Epithelial cell of proximal tubule (primary cell): ENCODE measurements at regions not wholly inside any gene's neighbourhood (a gene's known extent, or its start where the extent isn't known, plus 50 kb on each side); places are given as distances from the start of the nearest gene placed in this dataset.

Experiments
- DNase-seq: peaks from one replicate; pipeline ENCODE4 v3.0.0-alpha.2; 2011; ENCODE audit warnings: low read depth
- H3K4me3 ChIP-seq: 2 replicates; pipeline ENCODE4 v1.5.1; 2011; ENCODE audit warnings: low read depth, mild to moderate bottlenecking, low read length
- TF ChIP-seq, protein P1 (sequence below): conservative IDR thresholded peaks from 2 replicates; pipeline ENCODE4 v1.5.1; 2012; ENCODE audit warnings: low read depth, mild to moderate bottlenecking, low read length

DNA sequence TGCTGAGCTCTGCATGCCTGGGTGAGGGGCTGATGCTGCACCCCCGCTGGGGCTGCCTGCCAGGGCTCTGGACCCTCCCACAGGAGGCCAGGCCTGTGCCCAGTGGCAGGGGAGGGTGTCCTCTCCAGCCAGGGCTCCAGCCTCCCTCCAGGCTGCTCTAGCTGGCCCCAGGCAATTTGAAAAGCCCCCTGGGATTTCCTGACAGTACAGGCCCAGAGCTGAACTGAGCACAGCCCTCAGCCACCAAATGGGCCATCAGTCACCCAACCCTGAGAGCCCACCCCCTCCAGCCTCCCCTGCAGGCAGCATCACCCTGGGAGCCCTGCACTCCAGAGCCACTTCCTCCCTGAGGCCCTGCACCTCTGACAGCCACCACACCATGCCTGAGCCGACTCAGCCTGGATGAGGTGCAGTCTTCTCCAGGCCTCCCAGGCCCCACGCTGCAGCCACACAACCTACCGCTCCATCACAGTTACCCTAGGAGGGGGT is 101.8 kb upstream of the RET start:
- DNase-seq, result no peak
- no peak overlapping the region for H3K4me3 ChIP-seq
- TF ChIP-seq, protein P1, sequence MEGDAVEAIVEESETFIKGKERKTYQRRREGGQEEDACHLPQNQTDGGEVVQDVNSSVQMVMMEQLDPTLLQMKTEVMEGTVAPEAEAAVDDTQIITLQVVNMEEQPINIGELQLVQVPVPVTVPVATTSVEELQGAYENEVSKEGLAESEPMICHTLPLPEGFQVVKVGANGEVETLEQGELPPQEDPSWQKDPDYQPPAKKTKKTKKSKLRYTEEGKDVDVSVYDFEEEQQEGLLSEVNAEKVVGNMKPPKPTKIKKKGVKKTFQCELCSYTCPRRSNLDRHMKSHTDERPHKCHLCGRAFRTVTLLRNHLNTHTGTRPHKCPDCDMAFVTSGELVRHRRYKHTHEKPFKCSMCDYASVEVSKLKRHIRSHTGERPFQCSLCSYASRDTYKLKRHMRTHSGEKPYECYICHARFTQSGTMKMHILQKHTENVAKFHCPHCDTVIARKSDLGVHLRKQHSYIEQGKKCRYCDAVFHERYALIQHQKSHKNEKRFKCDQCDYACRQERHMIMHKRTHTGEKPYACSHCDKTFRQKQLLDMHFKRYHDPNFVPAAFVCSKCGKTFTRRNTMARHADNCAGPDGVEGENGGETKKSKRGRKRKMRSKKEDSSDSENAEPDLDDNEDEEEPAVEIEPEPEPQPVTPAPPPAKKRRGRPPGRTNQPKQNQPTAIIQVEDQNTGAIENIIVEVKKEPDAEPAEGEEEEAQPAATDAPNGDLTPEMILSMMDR, result no peak

DNA sequence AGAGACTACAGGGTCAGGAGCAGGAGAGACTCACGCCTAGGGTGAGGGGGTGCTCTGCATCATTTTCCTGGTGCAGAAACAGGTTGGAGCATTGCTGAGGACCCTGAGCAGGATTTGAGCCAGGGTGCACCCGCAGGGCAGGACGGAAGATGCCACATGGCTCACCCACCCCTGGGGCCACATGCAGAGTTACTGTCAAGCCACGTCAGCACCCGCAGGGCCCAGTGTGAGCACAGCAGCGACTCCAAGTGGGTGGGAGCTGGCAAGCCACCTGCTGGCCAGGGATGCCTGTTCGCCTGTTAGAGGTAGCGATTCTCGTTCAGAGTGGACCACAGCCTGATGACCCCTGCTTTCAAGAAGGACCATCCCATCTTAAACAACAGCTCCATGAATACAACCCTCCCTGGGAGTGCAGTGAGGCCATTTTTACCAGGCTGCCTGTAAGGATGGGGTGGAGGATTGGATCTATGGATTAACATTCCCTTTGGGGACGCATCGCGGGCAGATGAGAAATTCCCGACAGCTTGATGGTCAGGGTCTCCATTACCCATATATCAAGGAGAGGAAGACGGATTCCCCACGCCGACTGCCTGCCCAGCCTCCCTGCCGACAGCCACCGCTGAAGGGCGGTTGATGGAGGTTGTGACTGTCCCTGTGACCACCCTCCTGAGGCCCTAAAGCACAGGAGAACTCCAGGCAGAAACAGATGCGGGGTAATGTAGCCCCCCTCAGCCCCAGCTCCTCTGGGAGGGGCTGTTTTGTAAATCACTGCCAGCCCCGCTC is 101.1 kb upstream of the RET start:
- no peak overlapping the region for H3K4me3 ChIP-seq
- DNase-seq, result no peak
- TF ChIP-seq, protein P1, result no peak

DNA sequence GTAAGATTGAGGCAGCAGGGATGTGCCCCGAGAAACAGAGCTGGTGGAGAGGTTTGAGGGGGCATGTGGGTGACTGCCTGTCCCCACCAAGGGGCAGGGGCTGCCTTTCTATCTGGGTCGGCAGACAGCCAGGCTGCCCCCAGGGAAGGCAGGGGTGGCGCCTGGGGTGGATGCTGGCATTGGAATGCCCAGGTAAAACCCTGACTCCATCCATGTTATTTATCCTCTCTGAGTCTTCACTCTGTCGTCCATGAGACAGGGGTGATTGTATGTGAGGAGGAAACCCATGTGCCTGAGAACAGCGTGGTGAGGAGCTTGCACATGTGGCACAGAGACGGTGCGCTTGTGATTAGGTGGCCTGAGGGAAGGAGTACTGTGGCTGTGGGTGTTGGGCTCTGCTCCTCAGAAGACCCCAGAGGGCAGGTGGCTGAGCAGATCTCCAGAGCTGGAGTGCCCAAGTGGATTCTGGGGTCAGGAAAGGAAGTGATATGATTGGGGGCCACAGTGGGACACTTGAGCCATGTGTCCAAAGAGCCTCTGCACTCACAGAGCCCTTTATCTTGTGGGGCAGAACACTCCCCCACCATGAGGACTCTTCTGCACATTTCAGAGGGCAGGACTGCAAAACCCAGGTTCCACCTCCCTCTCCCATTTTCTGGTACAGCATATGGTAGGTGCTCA is 100.4 kb upstream of the RET start:
- no peak overlapping the region for H3K4me3 ChIP-seq
- DNase-seq, result no peak
- TF ChIP-seq, protein P1, result no peak

DNA sequence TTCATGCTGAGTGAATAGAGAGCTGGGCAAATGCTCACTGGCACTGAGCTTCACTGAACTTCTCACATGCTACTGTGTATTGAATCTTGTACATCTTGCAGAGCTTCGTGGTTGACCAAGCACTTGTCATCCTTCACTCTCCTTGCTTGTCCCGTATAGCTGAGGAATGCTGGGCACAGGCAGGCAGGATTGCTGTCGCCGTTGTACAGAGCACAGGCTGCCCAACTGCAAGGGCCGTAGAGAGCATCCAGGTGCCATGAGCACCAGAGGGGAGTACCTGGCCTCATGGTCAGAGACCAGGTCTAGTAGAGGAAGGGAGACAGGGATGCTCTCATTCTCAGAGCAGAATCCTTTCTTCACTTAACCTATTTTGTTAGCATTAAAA is 99.8 kb upstream of the RET start:
- no peak overlapping the region for H3K4me3 ChIP-seq
- no peak for DNase-seq
- TF ChIP-seq, protein P1, result no peak

DNA sequence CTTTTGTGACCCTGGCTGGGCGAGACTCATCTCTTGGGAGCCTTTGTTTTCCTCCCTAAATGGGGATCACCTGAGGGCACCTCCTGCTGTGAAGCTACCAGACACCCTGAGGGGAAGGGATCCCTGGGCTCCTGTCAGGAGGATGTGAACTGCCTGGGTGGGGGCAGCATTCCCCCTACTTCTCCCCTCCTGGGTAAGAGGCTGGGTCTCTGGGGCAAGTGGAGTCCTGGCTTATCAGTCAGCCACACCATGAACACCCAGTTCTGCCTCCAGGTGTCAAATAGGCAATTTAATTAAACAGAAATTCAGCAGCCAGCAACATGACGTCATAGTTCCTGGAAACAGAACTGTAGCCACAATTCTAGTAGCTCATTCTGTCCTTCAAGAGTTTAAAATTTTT is 97.7 kb upstream of the RET start:
- H3K4me3 ChIP-seq, result no peak overlapping the region
- no peak for DNase-seq
- TF ChIP-seq, protein P1, result no peak

DNA sequence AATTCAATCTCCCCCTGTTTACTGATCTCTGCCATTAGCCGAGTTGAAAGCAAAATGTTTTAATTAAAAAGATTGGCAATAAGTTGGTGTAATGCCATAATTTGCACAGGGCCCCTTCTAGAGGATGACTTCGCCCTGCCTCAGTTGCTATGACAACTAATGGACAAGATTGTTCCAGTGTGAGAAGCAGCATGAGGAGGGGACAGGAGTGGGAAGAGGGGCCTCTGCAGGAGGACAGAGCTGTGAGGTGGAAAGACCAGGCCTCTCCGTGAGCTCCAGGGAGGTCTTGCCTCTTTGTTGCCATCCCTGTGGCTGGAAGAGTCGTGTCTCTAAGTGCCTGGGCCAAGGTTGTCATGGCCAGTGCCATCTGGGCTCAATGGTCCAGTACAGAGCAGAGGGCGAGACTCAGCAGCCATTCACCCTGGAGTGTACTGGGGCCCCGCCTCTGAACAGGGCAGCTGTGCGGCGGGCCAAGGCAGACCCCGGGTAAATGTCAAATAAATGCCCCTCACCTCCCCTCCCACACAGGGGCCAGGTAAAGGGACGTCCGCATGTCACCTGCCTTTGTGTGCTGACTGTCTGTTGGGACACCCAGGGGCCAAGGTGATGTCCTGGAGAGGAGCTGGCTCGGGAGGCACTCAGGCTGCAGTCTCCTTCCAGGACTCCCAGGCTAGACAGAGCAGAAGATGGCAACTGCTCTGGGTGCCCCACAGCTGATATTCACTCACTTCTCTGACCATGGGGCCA is 97.0 kb upstream of the RET start:
- H3K4me3 ChIP-seq, result no peak overlapping the region
- no peak for DNase-seq
- TF ChIP-seq, protein P1, result no peak
